Stimulated activated memory B cell treated with anti-CD40 and anti-IgM and Interleukin-4, amounts not matched to agents 10 μg/mL and 1 μg/mL and 100 μg/mL, for 72 hours (primary cell): ENCODE measurements at regions not wholly inside any gene's neighbourhood (a gene's known extent, or its start where the extent isn't known, plus 50 kb on each side); places are given as distances from the start of the nearest gene placed in this dataset.
"Not testable (repeated sequence)": the region's sequence is repeated elsewhere in the genome, so short reads cannot be mapped to it uniquely, and the experiment has no call there.

Experiments used
- ATAC-seq: fragments of 150-1000 bp; cut with Tn5 transposase; 2 replicates; pipeline ENCODE4 v1.10.0; 2021
- H3K27ac Mint-ChIP-seq: one replicate; pipeline ENCODE4 v1.8.0; 2022; ENCODE audit warnings: mild to moderate bottlenecking, mixed read lengths
- H3K27me3 Mint-ChIP-seq: one replicate; pipeline ENCODE4 v1.8.0; 2022; ENCODE audit warnings: mixed read lengths
- H3K36me3 Mint-ChIP-seq: one replicate; pipeline ENCODE4 v1.8.0; 2022; ENCODE audit warnings: mixed read lengths
- H3K4me1 Mint-ChIP-seq: one replicate; pipeline ENCODE4 v1.8.0; 2022; ENCODE audit warnings: mixed read lengths
- H3K4me3 Mint-ChIP-seq: one replicate; pipeline ENCODE4 v1.8.0; 2022; ENCODE audit warnings: mild to moderate bottlenecking, moderate library complexity, mixed read lengths
- H3K9me3 Mint-ChIP-seq: one replicate; pipeline ENCODE4 v1.8.0; 2022; ENCODE audit warnings: mixed read lengths

DNA sequence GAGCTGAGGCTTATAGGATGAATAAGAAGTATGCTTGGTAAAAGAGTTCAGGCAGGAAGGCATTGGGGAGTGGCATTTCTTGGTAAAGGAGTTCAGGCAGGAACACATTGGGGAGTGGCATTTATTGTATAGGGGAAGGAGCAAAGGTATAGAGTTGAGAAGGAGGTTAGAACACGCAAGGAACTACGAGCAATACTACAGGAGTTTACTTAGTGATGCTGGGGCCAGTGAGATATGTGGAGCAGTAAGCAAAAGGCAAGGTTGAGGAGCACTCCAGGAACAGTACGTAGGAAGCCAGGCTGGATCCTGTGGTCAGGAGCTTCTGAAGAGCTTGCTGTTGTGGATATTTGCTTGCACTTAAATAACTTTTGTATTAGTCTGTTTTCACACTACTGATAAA lies 202.2 kb upstream of the POMZP3 start:
- not testable (repeated sequence) for H3K36me3 Mint-ChIP-seq, H3K4me1 Mint-ChIP-seq, H3K27me3 Mint-ChIP-seq, H3K9me3 Mint-ChIP-seq, ATAC-seq, H3K4me3 Mint-ChIP-seq, H3K27ac Mint-ChIP-seq

DNA sequence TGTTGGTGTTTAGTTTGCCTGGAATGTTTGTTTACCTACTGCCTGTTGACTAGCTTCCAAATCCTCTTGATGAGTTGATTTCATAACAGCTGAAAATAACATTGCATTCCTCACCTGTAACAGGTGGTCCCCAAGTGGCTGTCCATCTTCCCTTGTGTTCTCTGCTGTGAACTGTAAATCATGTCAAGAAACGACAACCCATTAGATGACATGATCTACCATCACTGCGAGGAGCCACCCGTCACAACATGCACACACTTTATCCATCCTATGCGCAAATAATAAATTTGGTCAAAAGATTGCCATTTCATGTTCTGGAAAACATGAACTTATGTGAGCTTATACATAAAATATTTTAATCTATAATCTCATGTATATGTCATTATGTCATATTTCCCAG lies 199.1 kb upstream of the POMZP3 start:
- H3K27me3 Mint-ChIP-seq, H3K27ac Mint-ChIP-seq, H3K4me1 Mint-ChIP-seq, H3K36me3 Mint-ChIP-seq, ATAC-seq, H3K4me3 Mint-ChIP-seq, H3K9me3 Mint-ChIP-seq: not testable (repeated sequence)

DNA sequence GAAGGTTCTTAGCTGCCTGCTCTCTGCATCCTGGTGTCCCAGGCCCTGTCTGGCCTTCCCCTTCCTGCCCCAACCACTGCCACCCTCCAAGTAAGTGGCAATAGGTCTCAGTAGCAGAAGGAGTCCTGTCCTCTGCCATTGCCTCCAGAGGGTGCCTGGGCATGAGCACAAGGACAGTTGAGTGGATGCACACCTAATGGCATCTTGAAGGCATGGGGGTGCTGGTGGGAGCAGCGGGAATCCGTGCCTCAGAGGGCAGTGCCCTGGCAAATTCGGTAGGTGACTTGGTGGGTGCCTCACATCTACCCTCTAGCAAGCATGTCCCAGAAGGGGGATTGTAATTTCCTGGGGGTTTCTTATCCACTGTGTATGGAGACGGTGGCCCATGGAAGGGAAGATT lies 182.8 kb upstream of the POMZP3 start:
- not testable (repeated sequence) for H3K4me3 Mint-ChIP-seq, H3K27ac Mint-ChIP-seq, ATAC-seq, H3K9me3 Mint-ChIP-seq, H3K27me3 Mint-ChIP-seq, H3K36me3 Mint-ChIP-seq, H3K4me1 Mint-ChIP-seq

DNA sequence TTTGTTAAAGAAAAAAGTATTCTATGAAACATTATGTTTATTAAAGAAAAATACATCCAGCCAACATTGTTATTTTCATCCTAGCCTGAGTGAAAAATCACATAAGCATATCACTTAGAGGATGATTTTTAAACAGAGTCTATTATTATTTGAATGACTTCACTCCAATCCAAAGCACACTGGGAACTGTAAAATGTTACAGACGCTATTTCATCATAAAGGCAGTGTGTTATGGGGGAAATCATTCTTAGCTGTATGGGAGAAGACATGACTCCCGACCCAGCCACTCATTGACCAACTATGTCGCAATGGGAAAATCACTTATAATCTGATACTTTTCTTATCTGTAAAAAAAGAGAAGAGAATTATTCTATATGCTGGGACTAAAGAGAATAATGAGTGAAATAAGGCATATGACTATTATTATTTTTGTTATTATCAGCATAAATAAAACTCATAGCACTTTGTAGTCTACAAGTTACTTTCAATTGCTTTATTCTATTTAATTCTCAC lies 180.6 kb upstream of the POMZP3 start:
- H3K27me3 Mint-ChIP-seq, H3K4me1 Mint-ChIP-seq, H3K4me3 Mint-ChIP-seq, H3K9me3 Mint-ChIP-seq, H3K27ac Mint-ChIP-seq, ATAC-seq, H3K36me3 Mint-ChIP-seq: not testable (repeated sequence)

DNA sequence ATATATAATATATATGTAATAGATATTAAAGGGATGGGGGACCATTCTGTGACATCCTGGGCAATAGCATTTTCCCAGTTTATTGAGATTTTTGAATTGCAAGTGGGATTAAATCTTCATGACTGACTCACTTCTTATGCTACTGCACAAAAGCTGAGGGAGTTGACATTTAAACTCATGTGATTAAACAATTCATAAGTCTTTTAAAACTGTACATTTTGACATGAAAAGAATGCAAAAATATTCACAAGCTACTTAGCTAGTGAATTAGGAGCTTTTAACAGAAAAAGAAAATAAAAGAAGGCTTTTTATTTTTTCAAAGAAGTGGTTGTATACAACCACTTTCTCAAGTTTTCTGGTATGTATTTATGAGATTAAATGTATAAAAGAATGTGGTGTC lies 179.4 kb upstream of the POMZP3 start:
- H3K27ac Mint-ChIP-seq, H3K27me3 Mint-ChIP-seq, ATAC-seq, H3K4me3 Mint-ChIP-seq, H3K9me3 Mint-ChIP-seq, H3K4me1 Mint-ChIP-seq, H3K36me3 Mint-ChIP-seq: not testable (repeated sequence)

DNA sequence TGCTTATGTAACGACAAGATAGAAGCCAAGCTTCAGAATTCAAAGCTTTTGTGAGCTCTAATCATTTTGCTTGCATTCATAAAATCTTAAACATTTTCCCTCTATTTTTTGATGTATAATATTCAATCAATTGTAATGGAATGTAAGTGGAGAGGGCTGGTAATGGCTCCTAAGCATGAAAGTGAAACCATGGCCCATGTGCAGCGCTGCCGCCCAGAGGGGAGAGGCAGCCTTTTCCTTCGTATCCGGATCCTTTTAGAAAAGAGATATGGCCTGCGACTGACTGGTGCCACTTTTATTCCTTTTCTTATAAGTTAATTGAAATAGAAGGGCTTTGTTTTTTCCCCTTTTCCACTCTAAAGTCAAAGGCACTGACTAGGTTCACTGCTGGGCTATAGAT lies 178.9 kb upstream of the POMZP3 start:
- H3K27ac Mint-ChIP-seq, H3K9me3 Mint-ChIP-seq, H3K4me3 Mint-ChIP-seq, H3K36me3 Mint-ChIP-seq, H3K4me1 Mint-ChIP-seq, H3K27me3 Mint-ChIP-seq, ATAC-seq: not testable (repeated sequence)

DNA sequence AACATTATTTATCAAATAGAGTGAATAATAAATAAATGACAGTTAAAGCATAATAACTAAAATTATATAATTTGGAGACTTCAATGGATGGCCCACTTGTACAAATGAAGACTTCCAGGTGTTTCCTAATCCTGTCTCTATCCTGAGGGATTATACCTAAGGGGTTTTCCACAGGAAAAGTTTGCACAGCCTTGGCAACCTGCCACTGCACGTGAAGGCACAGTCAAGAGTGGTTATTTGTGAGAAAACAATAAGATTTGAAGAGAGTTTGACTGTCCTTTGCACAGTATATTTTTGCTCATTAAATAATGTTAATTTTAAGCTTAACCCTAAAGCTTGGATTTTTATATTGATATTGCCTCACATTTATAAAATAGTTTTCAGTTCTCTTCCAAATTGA lies 178.2 kb upstream of the POMZP3 start:
- H3K27ac Mint-ChIP-seq, H3K9me3 Mint-ChIP-seq, H3K4me1 Mint-ChIP-seq, ATAC-seq, H3K4me3 Mint-ChIP-seq, H3K27me3 Mint-ChIP-seq, H3K36me3 Mint-ChIP-seq: not testable (repeated sequence)

DNA sequence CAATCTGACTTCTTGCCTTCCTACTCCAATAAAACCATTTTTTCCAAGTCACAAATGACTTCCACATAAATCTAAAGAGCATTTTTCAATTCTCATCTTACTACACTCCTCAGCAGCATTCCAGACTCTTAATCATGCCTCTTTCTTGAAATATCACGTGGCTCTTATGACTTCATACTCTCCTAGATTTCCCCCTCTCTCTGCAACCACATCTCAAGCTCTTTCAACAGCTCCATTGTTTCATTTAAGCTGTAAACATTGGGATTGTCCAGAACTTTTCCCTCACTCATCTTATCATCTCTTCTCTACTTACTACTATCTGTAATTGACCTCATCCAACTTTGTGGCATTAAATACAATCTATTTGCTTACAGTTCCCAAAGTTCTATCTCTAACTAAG lies 170.6 kb upstream of the POMZP3 start:
- not testable (repeated sequence) for ATAC-seq, H3K4me3 Mint-ChIP-seq, H3K9me3 Mint-ChIP-seq, H3K27ac Mint-ChIP-seq, H3K36me3 Mint-ChIP-seq, H3K4me1 Mint-ChIP-seq
- H3K27me3 Mint-ChIP-seq, result peaks cover 16% of the 10 kb centered on the region

DNA sequence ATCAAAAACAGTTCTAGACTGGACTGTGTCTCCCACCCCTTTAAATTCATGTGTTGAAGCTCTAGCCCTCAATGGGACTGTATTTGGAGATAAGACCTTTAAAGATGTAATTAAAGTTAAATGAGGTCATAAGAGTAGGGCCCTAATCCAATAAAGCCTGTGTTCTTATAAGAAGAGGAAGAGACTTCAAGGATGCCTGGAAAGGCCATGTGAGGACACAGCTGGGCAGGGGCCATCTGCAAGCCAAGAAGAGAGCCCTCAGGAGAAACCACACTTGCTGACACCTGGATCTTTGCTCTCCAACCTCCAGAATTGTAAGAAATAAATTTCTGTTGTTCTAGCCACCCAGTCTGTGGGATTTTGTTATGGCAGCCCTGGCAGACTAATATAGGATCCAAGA lies 153.6 kb upstream of the POMZP3 start:
- H3K4me3 Mint-ChIP-seq, H3K27me3 Mint-ChIP-seq, H3K36me3 Mint-ChIP-seq, H3K27ac Mint-ChIP-seq, ATAC-seq, H3K9me3 Mint-ChIP-seq, H3K4me1 Mint-ChIP-seq: not testable (repeated sequence)

DNA sequence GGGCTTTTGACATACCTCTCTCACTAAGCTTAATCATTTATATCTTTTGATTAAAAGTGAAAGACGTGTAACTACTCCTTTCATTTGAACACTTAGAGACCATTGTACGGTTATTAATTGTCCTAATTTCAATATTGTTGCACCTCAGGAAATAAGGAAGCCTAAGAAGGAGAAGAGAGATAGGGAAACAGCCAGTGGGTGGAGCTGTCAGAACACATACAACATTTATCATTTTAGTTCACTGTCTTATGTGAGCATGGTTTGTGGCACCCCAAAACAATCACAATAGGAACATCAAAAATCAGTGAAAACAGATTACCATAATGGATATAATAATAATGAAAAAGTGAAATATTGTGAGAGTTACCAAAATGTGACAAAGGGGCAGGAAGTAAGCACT lies 147.2 kb upstream of the POMZP3 start:
- not testable (repeated sequence) for H3K36me3 Mint-ChIP-seq, H3K9me3 Mint-ChIP-seq, H3K4me3 Mint-ChIP-seq, ATAC-seq, H3K4me1 Mint-ChIP-seq, H3K27ac Mint-ChIP-seq, H3K27me3 Mint-ChIP-seq

DNA sequence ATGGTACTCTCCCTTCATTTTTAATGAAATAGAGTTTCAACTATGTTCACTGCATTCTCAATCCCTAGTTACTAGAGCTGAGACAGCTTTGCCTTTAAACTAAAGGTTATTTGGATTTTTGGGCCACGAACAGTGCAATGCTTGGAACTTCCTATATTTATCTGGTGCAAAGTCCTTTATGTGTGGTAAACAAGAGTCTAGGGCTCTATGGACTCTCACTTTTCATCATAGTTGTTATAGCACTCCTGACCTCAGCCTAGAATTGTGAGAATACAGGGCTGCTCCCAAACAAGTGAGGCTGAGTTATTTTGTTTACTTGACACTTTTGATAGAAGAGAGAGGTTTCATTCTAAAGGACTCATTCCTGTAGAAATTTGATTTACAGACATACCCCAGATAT lies 144.9 kb upstream of the POMZP3 start:
- H3K27ac Mint-ChIP-seq, H3K4me3 Mint-ChIP-seq, H3K4me1 Mint-ChIP-seq, ATAC-seq, H3K36me3 Mint-ChIP-seq, H3K27me3 Mint-ChIP-seq: not testable (repeated sequence)
- H3K9me3 Mint-ChIP-seq, result peaks cover 10% of the 10 kb centered on the region

DNA sequence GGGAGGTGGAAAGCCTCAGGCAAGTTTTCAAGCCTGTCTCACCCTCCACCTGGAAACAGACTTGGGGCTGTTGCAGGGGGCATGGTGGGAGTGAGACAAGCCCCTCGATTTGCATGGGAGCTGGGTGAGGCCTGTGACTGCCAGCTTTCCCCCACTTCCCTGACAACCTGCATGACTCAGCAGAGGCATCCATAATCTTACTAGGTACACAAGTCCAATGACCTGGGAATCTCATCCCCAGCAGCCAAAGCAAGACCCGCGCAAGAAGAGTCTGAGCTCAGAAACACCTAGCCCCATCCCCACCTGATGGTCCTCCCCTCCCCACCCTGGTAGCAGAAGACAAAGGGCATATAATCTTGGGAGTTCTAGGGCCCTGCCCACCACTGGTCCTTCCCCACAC lies 136.9 kb upstream of the POMZP3 start:
- not testable (repeated sequence) for H3K4me1 Mint-ChIP-seq, H3K27ac Mint-ChIP-seq, ATAC-seq, H3K4me3 Mint-ChIP-seq, H3K36me3 Mint-ChIP-seq
- peaks cover 19% of the 10 kb centered on the region for H3K27me3 Mint-ChIP-seq
- peaks cover 12% of the 10 kb centered on the region for H3K9me3 Mint-ChIP-seq

DNA sequence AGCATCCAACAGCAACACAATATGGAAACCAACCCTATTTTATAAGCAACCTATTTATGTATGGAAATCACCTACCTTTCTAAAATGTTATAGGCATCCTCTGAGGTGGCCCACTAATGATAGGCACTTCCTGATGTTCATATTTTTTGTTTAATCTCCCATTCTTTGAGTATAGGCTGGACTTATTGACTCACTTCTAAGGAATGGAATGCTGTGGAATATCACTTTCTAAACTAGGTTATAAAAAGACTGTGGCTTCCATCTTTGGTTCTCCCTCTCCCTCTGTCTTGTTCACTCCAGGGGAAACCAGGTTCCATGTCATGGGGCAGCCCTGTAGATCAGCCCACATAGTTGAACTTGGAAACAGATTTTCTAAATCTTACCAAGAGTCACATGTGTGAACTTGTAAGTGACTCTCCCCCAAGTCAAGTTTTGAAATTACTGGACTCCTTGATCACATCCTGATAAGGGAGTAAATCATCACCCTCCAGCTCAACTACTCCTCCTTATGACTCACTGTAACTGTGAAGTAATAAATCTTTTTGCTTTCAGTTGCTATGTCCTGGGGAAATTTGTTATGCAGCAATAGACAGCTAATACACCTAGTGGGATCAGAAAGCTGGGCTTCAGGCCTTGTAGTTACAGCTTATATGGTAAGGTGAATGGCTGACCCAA lies 133.6 kb upstream of the POMZP3 start:
- peaks cover 29% of the 10 kb centered on the region for H3K27me3 Mint-ChIP-seq
- not testable (repeated sequence) for H3K9me3 Mint-ChIP-seq, H3K4me1 Mint-ChIP-seq, H3K4me3 Mint-ChIP-seq, H3K36me3 Mint-ChIP-seq, H3K27ac Mint-ChIP-seq
- ATAC-seq, result peak; percentile 24

DNA sequence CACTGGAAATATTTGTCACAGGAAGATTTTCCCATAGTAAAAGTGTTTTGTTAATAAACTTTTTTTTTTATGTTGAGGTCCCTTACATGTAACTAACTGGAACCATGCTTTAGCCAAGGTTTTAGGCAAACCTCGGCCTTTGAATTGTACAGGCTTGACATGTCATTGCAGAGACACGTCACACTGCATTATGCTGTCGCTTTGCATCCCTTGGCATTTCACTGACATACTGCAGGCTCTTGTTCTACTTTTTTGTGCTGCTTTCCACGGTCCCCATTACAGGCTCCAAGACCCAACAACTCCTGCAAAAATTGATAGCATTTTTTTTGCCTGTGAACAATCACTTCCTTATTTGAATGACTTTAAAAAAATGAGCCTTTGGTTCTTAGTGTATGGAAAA lies 112.5 kb upstream of the POMZP3 start:
- not testable (repeated sequence) for H3K36me3 Mint-ChIP-seq, H3K27me3 Mint-ChIP-seq

DNA sequence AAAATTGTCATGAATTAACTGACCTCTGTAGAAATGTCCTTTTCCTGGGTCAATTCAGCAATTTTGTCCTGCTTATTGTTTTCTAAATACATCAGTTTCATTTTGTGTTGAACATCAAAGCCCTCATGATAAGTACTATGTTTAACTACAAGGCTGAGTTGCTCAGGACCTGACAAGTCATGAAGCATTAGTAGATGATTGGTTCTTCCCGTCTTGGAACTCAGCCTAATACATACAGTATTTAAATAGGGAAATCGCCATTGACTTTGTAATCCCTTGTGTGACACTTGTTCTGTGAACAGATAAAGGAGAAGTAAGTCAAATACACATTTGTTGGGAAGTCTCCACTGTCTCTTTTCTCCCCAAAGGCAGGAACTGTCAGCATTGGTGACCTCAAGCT lies 109.6 kb upstream of the POMZP3 start:
- not testable (repeated sequence) for H3K27ac Mint-ChIP-seq, H3K9me3 Mint-ChIP-seq, H3K4me3 Mint-ChIP-seq, H3K36me3 Mint-ChIP-seq, H3K4me1 Mint-ChIP-seq, H3K27me3 Mint-ChIP-seq, ATAC-seq

More for the DNA sequence above, 112.5 kb upstream of the POMZP3 start:
- H3K27ac Mint-ChIP-seq, H3K9me3 Mint-ChIP-seq, ATAC-seq, H3K4me1 Mint-ChIP-seq, H3K4me3 Mint-ChIP-seq: not testable (repeated sequence)

DNA sequence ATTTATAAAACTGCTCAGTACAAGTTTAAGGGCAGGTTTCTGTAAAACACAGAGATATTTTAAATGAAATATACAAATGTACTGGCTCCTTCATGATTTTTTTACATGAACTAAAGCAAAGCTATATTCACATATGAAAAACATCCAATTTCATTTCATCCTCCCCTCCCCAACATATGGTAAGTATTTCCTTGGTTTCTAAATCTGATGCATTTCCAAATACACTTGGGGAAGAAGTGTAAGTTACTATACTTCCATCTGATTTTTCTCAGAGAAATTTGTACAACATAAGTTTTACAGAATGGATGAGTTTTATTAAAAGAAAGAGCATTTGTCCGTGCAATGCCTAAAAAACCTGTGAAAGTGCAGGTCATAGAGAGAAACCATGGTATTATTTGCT lies 109.0 kb upstream of the POMZP3 start:
- H3K9me3 Mint-ChIP-seq, H3K36me3 Mint-ChIP-seq, H3K27me3 Mint-ChIP-seq, H3K4me3 Mint-ChIP-seq, ATAC-seq, H3K4me1 Mint-ChIP-seq, H3K27ac Mint-ChIP-seq: not testable (repeated sequence)

DNA sequence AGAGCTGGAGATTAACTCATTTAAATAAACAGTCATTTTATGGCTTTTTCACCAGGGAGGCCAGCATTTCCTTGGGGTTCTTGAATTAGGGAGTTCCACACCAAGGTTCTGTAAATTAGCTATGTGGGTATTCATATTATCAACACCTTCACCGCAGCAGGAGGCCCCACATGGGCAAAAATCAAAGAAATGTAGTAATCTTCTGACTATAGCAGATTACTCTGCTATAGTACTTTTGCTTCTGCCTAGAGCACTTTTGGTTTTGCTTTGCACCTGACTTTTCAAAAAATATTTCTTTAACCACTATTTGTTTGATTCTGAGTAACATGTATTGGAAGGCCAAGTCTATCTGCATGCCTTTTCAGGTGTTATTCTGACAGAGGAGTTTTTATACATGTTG lies 108.6 kb upstream of the POMZP3 start:
- not testable (repeated sequence) for H3K36me3 Mint-ChIP-seq, ATAC-seq, H3K27me3 Mint-ChIP-seq, H3K4me3 Mint-ChIP-seq, H3K9me3 Mint-ChIP-seq, H3K27ac Mint-ChIP-seq, H3K4me1 Mint-ChIP-seq
